ENCODE measurements at regions not wholly inside any gene's neighbourhood (a gene's known extent, or its start where the extent isn't known, plus 50 kb on each side); places are given as distances from the start of the nearest gene placed in this dataset.

DNA sequence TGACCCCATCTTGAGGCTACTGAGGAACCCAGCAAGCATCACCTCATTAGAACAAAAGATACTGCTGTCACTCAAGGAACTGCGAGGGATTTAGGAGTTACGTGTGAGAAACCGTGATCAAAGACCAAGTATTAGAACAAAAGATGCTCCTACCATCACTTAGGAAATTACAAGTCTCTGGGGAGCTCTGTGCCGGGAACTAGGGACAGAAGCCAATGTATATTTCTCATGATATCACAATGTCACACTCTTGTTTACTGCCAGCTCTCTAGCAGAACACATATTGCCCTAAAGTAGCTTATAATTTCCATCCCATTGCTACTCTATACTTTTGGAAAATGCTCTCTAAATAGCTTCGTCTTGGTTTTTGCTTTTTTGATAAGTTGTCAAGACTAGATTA, 214.5 kb downstream of the HS3ST3A1 start:
- ATAC-seq, result no peak
- no peaks in the 10 kb centered on the region for H3K36me3 ChIP-seq (ENCODE audit: insufficient read depth)
- H3F3A ChIP-seq (replicated peaks; ENCODE audit: low read depth), result no peaks in the 10 kb centered on the region
- Mint-ChIP-seq H3K27me3 (ENCODE audit: insufficient read depth, low read depth, poor library complexity) (peaks cover 4% of the 10 kb centered on the region), H3K4me1 (no peaks in the 10 kb centered on the region), H3K9me3 (no peaks in the 10 kb centered on the region), H3K27ac (no peak overlapping the region), H3K4me3 (no peak overlapping the region), H3K36me3 (ENCODE audit: low read depth) (no peaks in the 10 kb centered on the region)
- DNase-seq (ENCODE audit: low spot score), result no peak
- no peak overlapping the region for H3K4me3 ChIP-seq
- no peaks in the 10 kb centered on the region; the same call in 1 of the 2 replicates for H4K20me1 ChIP-seq (replicated peaks; ENCODE audit: insufficient read depth)
- 0 out of 2 replicates have a peak overlapping the region, but pooled peaks have one; percentile 61 for H2AFZ ChIP-seq
- H3K27me3 ChIP-seq (ENCODE audit: insufficient read depth), result no peaks in the 10 kb centered on the region
- H3K79me2 ChIP-seq (replicated peaks; ENCODE audit: insufficient read depth), result no peaks in the 10 kb centered on the region
- H3K27ac ChIP-seq (ENCODE audit: low read depth), result no peak overlapping the region
- no peaks in the 10 kb centered on the region for H3K4me1 ChIP-seq (ENCODE audit: insufficient read depth)
- H3K9me2 ChIP-seq (ENCODE audit: insufficient read depth), result 0 out of 2 replicates have a peak, but pooled peaks cover 4% of the 10 kb centered on the region
- TF ChIP-seq JUNB (IDR thresholded peaks at IDR 0.05; ENCODE audit: unreplicated experiment), result no peak
- H3K4me2 ChIP-seq, result no peak overlapping the region

GRCh38 chr17:13385481-13385911, 216.2 kb downstream of the HS3ST3A1 start:
- Mint-ChIP-seq H3K27ac (no peak overlapping the region), H3K27me3 (ENCODE audit: insufficient read depth, low read depth, poor library complexity) (peaks cover 7% of the 10 kb centered on the region), H3K4me3 (no peak overlapping the region), H3K4me1 (no peaks in the 10 kb centered on the region), H3K9me3 (no peaks in the 10 kb centered on the region), H3K36me3 (ENCODE audit: low read depth) (no peaks in the 10 kb centered on the region)
- Histone ChIP-seq H3K4me1 (ENCODE audit: insufficient read depth) (no peaks in the 10 kb centered on the region), H3K36me3 (ENCODE audit: insufficient read depth) (no peaks in the 10 kb centered on the region), H3K27ac (ENCODE audit: low read depth) (no peak overlapping the region), H3K4me3 (no peak overlapping the region), H4K20me1 (replicated peaks; ENCODE audit: insufficient read depth) (no peaks in the 10 kb centered on the region; the same call in 1 of the 2 replicates), H3K79me2 (replicated peaks; ENCODE audit: insufficient read depth) (no peaks in the 10 kb centered on the region), H3F3A (replicated peaks; ENCODE audit: low read depth) (no peaks in the 10 kb centered on the region), H3K9me2 (ENCODE audit: insufficient read depth) (0 out of 2 replicates have a peak, but pooled peaks cover 4% of the 10 kb centered on the region), H2AFZ (peak overlapping the region; percentile 52; the same call in 1 of the 2 replicates), H3K27me3 (ENCODE audit: insufficient read depth) (no peaks in the 10 kb centered on the region), H3K4me2 (no peak overlapping the region)
- no peak for TF ChIP-seq EZH2phosphoT487 (IDR thresholded peaks at IDR 0.05; ENCODE audit: unreplicated experiment)
- TF ChIP-seq ZNF331 (CRISPR knock-in tag; IDR thresholded peaks at IDR 0.05; ENCODE audit: low read depth), result no peak
- TF ChIP-seq, protein P1, sequence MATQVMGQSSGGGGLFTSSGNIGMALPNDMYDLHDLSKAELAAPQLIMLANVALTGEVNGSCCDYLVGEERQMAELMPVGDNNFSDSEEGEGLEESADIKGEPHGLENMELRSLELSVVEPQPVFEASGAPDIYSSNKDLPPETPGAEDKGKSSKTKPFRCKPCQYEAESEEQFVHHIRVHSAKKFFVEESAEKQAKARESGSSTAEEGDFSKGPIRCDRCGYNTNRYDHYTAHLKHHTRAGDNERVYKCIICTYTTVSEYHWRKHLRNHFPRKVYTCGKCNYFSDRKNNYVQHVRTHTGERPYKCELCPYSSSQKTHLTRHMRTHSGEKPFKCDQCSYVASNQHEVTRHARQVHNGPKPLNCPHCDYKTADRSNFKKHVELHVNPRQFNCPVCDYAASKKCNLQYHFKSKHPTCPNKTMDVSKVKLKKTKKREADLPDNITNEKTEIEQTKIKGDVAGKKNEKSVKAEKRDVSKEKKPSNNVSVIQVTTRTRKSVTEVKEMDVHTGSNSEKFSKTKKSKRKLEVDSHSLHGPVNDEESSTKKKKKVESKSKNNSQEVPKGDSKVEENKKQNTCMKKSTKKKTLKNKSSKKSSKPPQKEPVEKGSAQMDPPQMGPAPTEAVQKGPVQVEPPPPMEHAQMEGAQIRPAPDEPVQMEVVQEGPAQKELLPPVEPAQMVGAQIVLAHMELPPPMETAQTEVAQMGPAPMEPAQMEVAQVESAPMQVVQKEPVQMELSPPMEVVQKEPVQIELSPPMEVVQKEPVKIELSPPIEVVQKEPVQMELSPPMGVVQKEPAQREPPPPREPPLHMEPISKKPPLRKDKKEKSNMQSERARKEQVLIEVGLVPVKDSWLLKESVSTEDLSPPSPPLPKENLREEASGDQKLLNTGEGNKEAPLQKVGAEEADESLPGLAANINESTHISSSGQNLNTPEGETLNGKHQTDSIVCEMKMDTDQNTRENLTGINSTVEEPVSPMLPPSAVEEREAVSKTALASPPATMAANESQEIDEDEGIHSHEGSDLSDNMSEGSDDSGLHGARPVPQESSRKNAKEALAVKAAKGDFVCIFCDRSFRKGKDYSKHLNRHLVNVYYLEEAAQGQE (IDR thresholded peaks at IDR 0.05; ENCODE audit: unreplicated experiment), result no peak
- TF ChIP-seq STAT1 (IDR thresholded peaks at IDR 0.05; ENCODE audit: unreplicated experiment), result no peak
- TF ChIP-seq EZH2 (IDR thresholded peaks at IDR 0.05; ENCODE audit: low read depth, unreplicated experiment), result no peak
- no peak for TF ChIP-seq ETS1 (IDR thresholded peaks at IDR 0.05)
- no peak for ATAC-seq
- no peak for DNase-seq (ENCODE audit: low spot score)
